IMR-90 (cell line): ENCODE measurements at regions not wholly inside any gene's neighbourhood (a gene's known extent, or its start where the extent isn't known, plus 50 kb on each side); places are given as distances from the start of the nearest gene placed in this dataset.

Source experiments
- MAFK ChIP-seq: IDR thresholded peaks from 2 replicates; pipeline ENCODE4 v1.6.1; 2012; ENCODE audit warnings: low read depth, low read length, improper control_type of control experiment
- POLR2A ChIP-seq: IDR thresholded peaks from 2 replicates; pipeline ENCODE4 v1.6.1; 2012; ENCODE audit warnings: mild to moderate bottlenecking, low read depth, low read length
- RCOR1 ChIP-seq: IDR thresholded peaks from 2 replicates; pipeline ENCODE4 v1.6.1; 2012; ENCODE audit warnings: mild to moderate bottlenecking, low read length, improper control_type of control experiment; ENCODE audit not compliant: insufficient replicate concordance
- TF ChIP-seq, protein P1 (sequence below): conservative IDR thresholded peaks from 2 replicates; pipeline ENCODE4 v1.5.1; 2012; ENCODE audit warnings: mild to moderate bottlenecking, low read depth, low read length, improper control_type of control experiment

DNA sequence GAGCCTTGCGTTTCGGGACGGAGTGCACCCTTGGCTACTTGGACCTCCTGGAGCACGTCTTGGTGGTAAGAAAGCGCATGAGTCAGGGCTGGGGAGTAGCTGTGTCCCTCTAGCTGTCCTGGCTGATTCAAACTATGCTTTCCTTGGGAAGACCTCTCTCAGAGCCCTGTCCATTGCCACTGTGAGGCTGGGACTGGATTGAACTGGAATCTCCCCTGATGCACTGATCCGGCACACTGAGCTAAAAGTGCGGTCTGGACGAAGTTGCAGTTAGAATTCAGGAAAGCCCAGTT, 232.6 kb upstream of the TPM1 start:
- TF ChIP-seq POLR2A (no peak), RCOR1 (no peak), MAFK (no peak)
- TF ChIP-seq, protein P1, sequence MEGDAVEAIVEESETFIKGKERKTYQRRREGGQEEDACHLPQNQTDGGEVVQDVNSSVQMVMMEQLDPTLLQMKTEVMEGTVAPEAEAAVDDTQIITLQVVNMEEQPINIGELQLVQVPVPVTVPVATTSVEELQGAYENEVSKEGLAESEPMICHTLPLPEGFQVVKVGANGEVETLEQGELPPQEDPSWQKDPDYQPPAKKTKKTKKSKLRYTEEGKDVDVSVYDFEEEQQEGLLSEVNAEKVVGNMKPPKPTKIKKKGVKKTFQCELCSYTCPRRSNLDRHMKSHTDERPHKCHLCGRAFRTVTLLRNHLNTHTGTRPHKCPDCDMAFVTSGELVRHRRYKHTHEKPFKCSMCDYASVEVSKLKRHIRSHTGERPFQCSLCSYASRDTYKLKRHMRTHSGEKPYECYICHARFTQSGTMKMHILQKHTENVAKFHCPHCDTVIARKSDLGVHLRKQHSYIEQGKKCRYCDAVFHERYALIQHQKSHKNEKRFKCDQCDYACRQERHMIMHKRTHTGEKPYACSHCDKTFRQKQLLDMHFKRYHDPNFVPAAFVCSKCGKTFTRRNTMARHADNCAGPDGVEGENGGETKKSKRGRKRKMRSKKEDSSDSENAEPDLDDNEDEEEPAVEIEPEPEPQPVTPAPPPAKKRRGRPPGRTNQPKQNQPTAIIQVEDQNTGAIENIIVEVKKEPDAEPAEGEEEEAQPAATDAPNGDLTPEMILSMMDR: no peak
